PC-3 (cell line): ENCODE measurements at regions not wholly inside any gene's neighbourhood (a gene's known extent, or its start where the extent isn't known, plus 50 kb on each side); places are given as distances from the start of the nearest gene placed in this dataset.

Source experiments
- CTCF ChIP-seq: fragments of 300-600 bp; sonication (generic); conservative IDR thresholded peaks from 2 replicates; pipeline ENCODE4 v1.5.1; 2017; ENCODE audit warnings: antibody characterized with exemption, low read depth, mild to moderate bottlenecking, low read length
- EZH2 ChIP-seq: fragments of 300-600 bp; sonication (generic); IDR thresholded peaks from one replicate; pipeline ENCODE4 v1.6.1; 2017; ENCODE audit warnings: antibody characterized with exemption, mild to moderate bottlenecking, low read length; ENCODE audit not compliant: unreplicated experiment
- EZH2phosphoT487 ChIP-seq: fragments of 300-600 bp; sonication (generic); IDR thresholded peaks from 2 replicates; pipeline ENCODE4 v1.6.1; 2018; ENCODE audit warnings: mild to moderate bottlenecking, antibody characterized with exemption, low read length, borderline replicate concordance

GRCh38 chr10:35911954-35912353, 269.9 kb upstream of the FZD8 start:
- TF ChIP-seq EZH2 (no peak), CTCF (no peak), EZH2phosphoT487 (no peak)
